HG03135 (cell line): ENCODE measurements at regions not wholly inside any gene's neighbourhood (a gene's known extent, or its start where the extent isn't known, plus 50 kb on each side); places are given as distances from the start of the nearest gene placed in this dataset.

Experiments used
- ATAC-seq: cut with Tn5 transposase; IDR thresholded peaks from one replicate; pipeline ENCODE4 v1.9.1; 2021; ENCODE audit warnings: mild to moderate bottlenecking, moderate library complexity; ENCODE audit not compliant: unreplicated experiment

DNA sequence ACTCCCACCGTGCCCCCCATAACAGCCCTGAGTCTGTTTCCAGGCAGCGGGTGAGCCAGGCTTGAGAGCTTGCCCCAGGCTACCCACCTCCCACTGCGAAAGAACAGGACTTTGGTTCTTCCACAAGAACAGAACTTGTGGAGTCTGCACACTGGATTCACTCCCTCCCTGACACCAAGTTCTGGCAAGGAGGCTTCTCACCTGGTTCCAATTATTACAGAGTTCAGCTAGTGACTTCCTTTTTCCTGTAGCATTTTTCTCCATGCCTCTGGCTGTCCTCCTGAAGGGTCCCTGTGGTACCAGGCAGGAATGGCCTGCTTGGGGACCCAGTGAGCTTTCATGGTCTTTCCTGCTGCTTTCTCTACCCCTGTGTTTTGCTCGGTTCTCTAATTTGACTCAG is 208.6 kb upstream of the SFRP2 start:
- ATAC-seq = no peak

DNA sequence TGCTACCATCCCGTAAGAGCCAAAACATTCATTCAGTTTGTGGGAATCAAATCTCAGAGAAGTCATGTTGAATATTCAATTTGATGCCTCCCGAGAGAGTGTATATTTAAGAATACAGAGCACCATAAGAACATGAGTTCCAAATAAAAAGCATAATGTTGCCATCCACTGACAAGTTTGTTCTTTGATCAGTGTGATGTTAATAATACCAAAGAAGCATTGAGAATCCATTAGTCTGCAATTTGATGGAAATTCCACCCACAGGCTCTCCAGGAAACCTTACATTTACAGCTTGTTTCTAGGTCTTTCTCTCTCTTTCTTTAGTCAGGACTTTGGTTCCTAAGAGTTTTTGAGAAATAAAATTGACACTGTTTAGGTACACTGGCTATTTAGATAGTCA is 200.6 kb upstream of the SFRP2 start:
- no peak for ATAC-seq

DNA sequence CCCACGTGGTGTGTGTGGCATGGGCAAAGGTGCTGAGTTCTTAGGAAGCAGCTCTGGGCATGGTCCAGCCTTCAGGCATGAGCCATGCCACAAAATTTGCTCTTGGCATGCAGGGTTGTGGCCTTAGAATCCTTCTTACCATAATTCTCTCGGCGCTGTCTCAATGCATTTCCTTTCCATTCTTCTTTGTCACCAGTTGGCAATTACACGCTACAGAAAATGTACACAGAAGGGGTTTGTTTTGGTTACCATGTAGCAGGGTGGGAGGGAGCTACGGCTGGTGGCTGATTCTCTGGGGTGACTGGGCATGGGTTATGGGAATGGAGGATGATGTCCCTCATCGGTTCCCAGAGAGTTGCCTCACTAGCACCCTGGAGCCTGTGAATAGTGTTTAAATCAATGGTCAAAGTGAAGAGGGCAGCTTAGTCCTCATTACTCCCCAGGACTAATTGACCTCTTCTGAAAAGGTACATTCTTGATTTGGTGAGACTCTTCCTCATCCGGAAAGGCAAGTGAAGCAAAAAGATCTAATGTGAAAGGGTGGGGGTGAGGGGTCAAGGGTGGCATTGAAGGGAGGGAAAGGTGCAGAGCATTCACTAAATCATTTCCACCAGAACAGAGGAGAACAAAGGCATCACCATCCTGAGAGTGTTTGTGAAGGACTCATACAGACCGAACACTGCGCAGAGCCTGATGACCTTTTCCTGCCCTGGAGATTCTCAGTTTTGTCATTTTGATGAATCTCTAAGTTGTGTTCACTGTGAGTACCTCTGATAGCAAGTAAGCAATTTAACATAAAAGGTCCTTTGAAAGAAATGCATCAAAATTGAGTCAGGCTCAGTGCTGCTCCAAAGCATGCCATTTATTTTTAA is 199.8 kb upstream of the SFRP2 start:
- no peak for ATAC-seq

DNA sequence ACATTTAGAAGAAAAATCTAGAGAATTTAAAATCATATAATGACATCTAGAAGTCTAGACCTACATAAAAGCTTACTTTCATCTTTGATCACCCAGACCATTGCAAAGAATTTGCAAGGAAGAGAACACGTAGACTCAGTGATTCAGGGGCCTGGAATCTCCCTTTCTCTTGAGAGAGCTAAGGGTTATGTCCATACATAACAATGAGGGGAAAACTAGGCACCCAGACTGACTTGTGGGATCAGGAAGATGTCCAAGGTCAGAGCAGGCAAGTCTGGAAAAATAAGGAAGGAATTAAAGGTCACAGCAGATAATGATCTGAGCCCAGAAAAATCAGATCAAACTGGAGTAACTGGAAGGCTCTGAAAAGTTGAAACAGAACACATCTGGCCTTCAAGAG is 198.4 kb upstream of the SFRP2 start:
- no peak for ATAC-seq

DNA sequence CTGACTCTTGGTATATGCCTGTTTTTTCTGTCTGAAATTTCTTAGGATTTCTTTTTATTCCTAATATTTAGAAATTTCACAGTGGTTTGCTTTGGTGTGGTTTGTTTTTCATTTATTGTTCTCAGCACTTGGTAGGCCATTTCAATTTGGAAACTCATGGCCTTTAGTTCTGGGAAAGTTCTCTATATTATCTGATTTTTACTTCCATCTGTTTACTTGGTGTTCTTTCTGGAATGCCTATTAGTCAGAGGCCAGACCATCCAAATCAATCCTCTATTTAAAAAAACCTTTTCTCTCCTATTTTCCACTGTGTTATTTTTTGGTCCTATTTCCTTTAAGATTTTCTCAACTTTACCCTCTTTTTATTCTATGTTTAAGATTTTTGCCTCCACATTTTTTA is 188.1 kb upstream of the SFRP2 start:
- no peak for ATAC-seq

DNA sequence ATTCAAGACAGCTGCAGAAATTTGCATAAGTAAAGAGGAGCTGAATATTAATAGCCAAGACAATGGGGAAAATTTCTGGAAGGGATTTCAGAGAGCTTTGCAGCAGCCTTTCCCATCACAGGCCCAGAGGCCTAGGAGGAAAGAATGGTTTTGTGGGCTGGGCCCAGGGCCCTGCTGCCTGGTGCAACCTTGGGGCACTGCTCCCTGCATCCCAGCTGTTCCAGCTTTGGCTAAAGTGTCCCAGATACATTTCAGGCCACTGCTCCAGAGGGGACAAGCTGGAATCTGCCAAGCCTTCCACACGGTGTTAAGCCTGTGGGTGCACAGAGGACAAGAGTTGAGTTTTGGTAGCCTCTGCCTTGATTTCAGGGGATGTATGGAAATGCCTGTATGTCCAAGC is 185.6 kb upstream of the SFRP2 start:
- ATAC-seq = no peak

DNA sequence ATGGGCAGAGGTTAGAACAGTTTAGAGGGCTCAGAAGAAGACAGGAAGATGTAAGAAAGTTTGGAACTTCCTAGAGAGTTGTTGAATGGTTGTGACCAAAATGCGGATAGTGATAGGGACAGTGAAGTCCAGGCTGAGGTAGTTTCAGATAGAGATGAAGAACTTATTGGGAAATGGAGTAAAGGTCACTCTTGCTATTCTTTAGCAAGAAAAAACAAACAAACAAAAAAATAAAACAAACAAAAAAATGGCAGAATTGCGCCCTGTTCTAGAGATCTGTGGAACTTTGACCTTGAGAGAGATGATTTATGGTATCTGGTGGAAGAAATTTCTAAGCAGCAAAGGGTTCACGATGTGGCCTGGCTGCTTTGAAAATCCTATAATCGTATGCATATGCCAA is 185.1 kb upstream of the SFRP2 start:
- no peak for ATAC-seq

DNA sequence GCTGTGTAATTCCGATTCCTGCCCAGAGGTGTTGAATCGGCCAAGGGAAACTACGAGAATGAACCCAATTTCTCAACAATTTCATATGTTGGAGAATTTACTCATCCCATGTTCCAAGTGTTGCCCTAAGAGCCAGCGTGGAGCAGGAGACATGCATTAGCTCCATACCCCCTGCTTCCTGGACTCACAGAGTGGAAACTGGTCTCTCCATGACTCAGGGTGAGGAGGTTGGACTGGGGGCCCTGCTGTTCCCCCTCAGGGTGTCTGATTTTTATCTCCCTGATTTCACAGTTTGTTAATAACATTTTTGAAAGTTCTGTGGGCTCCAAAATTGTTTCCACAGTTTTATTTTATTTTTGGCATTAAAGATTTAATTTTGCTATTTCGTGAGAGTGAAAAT is 183.0 kb upstream of the SFRP2 start:
- no peak for ATAC-seq

DNA sequence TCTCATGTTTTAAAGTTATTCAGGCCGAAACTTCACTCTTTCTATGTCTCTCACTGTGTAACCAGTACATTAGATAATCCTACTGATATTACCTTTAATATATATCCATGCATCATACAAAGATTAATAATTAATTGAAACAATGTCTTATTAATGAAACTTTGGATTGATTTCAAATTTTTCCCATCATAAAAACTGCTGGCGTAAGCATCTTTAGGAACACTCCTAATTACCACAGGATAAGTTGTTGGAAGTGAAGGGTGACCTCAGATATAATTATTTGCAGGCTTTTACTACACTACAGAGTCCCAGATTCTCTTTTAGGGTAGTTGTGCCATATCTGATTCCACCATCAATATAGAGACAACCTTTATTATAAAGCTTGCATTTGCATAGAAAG is 181.3 kb upstream of the SFRP2 start:
- no peak for ATAC-seq

DNA sequence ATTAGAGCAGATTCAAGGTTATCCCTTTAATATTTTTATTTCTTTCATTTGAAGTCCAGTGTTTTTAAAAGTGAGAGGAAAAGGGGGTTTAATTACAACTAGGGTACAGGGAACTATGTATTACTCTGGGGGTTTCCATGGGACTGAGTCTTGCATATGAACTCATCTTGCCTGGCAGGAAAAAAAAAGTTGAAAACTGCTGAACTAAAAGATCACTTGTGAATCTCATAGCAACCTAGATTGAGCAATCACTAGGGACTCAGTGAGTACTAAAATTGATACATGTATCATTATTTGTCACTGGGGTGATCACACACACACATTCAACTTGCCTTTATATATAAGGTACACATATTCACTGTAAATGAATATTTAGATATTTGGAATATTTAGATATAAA is 180.7 kb upstream of the SFRP2 start:
- no peak for ATAC-seq

DNA sequence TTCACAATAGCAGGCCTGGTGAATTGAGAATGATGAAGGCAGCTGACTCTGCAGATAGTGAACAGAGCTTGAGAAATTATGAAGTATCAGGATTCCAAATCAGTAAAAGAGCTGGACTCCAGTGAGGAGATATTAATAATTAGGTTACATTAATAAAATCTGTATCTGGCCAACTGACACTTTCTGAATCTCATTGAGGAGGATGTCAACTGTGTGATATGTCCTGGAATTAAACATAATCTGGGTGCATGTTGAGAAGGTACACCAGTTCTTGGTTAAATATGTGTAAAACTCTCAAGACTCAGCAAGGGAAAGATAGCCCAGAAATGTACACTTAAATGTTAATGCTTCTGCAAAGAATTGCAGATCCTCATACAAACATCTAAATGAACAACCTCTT is 177.8 kb upstream of the SFRP2 start:
- ATAC-seq = no peak

DNA sequence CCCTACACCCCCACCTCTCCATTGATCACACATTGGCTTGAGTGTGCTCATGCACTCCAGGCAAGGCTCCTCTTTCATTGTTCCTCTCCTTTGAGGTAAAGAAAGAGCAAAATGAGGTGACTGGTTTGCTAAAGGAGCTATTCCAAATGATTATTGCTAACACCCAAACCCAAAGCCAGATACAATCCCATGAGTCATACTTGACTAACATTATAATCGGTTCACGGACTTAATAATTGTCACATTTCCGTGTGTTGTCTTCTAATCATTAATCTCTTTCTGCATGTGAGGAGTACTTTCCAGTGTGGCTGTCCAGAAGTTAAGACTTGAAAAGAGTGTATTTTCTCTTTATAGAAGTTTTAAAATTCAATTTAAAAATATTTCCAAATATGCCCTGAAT is 174.3 kb upstream of the SFRP2 start:
- no peak for ATAC-seq

DNA sequence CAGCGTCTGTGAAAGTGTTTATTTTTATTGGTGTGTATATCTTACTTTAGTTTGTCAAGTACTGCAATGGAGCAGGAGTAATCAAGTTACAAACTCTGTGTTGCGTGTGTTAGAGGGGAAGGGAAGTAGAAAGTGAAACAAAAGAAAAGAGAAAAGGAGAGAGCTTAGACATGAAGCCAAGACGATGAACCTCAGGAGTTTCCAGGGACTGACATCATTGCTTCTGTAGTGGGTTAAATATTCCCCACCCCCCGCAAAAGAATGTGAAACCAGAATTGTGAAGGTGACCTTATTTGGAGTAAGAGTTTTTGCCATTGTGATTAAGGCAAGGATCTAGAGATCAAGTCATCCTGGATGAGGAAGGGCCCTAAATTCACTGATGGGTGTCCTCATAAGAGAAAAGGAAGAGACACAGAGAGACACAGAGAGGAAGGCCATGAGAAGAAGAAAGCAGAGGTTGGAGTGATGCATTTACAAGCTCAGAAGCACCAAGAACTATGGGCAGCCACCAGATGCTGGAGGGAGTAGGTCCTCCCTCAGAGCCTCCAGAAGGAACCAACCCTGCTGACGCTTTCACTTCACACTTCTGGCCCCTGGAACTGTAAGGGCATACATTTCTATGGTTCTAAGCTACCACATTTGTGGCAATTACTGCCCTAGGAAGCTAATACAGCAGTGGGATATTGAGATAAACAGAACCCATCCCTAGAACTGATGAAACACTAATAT is 173.6 kb upstream of the SFRP2 start:
- no peak for ATAC-seq

DNA sequence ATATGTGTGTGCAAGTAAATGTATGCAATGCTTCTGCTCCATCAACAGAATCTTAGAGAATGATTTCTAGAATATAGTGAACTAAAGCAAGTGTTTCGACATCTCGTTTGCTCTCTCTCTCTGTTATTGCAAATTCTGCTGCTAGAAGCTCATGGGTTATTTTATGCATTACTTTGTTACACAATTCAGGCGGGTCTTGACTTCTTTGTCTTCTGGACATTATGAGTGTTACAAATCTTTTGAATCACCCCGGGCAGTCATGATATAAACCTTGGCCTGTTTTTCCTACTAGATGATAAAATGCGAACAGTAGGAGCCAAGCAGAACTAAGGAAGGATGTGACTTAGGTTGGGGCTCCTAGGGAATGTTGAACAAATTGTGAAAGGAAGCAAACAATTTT is 166.4 kb upstream of the SFRP2 start:
- ATAC-seq = no peak

DNA sequence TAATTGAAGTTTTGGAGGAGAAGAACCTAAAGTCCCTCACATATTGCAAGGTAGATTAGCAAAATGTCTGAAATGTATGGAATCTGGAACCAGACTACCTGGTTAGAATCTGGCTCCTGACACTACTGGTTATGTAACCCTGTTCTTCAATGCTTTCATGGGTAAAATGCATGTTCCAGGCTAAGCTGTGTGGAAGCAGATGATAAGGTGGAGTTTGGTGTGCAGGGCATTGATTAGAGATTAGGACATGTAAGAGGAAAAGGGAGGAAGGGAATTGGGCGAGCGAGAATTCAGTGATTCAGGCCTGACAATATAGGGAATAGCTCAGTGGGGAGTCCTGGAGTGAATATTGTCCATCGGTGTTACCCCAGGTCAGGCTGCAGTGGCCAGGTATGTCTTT is 165.8 kb upstream of the SFRP2 start:
- ATAC-seq = no peak

DNA sequence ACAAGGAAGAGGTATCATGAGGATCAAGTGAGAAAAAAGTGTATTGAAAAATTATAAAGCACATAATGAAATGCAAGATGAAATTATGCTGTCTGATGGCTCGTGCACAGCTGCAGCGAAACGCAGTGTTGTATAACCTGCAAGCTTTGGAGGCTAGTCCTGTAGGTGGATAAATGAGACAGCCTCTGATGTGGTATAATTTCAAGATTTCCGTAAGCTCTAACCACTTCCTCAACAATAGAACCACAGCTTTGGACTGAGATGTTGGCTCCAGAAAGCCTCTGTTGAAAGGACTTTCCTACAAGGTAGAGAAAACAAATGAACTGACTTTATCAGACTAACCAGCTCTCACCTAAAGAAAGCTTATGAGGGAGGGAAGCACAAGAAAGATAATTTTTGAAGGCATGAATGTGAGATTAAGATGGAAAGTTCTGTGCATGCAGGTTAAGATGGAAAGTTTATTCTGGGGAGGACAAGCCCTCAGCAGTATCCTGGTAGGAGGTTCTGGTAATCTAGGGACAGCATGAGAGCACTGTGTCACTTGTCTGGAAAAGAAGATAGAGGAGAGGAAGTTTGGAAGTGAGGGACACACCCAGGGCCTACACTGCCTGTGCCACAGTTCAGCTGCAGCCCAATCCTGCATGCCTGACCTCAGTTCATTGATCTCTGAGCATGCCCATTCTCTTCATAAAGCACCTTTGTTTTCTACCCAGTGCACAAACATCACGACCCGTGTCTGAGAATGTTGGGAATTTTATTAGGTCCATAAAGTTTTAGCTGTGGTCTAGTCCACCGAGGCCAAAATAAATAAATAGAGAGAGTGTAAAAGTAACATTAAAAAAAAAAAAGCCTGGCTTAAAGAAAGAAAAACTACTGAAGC is 161.5 kb upstream of the SFRP2 start:
- no peak for ATAC-seq

DNA sequence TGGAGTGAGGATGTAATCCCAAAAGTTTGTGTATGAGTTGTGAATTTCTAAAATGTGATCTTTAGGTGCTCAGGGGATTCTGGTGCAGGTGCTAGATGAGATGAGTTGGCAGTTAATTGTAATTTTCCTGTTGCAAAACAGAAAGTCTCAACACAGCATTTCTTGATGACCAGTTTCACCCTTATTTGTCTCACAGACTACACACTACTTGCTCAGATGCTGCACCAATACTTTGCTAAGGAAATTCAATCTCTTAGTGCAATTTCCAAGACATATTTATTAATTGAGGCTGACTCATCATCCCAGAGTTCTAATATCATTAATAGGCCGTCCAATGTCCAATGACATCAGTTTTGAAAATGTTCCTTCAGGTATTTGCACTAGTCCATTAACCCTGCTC is 159.2 kb upstream of the SFRP2 start:
- ATAC-seq = no peak

DNA sequence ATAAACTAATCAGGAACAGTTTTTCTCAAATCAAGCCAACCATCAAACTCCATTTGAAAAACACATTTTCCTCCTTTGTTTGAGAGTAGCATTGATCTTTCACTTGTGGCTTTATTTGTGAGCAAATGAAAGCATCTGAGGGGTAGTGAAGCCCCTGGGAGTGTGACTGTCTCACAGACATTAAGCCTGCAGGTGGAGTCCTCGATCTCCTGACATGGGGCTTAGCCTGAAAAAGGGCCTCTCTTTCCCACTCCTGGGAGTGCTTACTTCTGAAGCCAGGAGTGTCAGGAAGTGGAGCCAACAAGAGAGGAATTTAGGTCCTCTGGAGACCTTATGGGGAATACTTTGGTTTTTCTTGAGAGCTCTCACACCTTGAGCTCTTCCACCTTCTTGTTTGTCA is 158.2 kb upstream of the SFRP2 start:
- ATAC-seq = no peak

DNA sequence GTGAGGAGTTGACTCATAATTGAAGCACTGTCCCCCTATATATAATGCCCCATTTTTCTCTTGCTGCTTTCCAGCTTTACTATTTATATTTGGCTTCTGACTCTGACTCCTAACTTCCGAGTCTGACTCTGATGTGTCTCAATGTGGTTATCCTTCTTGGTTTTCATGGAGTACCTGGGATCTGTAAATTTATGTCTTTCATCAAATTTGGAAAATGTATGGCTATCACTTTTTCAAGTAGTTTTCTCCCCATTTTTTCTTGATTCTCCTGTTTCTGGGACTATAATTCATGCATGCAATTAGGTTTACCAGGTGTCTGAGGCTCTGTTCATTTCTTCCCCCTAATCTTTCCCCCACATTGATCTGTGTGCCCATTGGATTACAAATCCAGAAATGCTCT is 156.8 kb upstream of the SFRP2 start:
- no peak for ATAC-seq

DNA sequence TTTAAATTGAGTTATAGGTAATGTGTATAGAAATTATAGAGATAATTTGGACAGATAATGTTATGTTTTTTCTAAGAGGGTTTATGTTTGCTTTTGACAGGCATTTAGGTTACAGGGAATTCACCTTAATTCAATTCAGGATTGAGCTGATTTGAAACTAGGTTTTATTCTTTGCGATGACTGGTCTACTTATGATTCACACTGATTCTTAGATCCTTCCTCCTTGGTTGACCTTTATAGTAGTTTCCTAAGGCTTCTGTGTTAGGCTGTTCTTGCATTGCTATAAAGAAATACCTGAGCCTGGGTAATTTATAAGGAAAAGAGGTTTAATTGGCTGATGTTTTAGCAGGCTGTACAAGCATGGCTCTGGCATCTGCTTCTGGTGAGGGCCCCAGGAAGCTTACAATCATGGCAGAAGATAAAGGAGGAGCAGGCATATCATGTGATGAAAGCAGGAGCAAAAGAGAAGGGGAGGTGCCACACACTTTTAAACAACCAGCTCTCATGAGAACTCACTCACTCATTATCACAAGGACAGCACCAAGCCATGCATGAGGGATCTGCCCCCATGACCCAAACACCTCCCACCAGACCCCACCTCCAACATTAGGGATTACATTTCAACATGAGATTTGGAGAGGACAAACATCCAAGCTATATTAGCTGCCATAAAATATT is 155.0 kb upstream of the SFRP2 start:
- ATAC-seq = no peak

DNA sequence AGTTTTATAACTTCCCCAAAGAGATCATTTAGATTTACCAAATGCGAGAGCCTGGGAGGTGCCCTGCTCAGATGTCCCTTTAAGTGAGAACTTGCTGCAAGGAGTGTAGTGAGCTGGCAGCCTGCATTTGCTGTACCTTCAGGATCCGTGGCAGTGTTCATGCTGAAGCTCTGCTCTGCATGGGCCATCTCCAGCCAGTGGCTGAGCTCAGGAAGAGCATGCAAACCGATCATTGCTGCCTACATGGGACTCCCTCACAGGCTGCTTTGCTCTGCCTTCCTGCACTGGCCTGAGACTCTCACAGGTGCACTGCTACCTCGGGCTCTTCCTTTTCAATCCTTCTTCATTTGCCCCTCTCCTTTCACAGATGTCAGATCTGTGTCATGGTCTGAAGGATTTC is 152.0 kb upstream of the SFRP2 start:
- ATAC-seq = no peak
